Liver (tissue), 8 donors: ENCODE measurements at regions not wholly inside any gene's neighbourhood (a gene's known extent, or its start where the extent isn't known, plus 50 kb on each side); places are given as distances from the start of the nearest gene placed in this dataset.

ENCODE experiments used
- DNase-seq: peaks from one replicate; pipeline ENCODE4 v3.0.0-alpha.2; 2017; ENCODE audit warnings: low spot score
- H3K27ac ChIP-seq, 2 donors: one replicate each; pipeline ENCODE4 v1.7.0; 2013; ENCODE audit warnings: inconsistent platforms in 2 of 2, low read length in 2 of 2, control low read depth in 1 of 2, low read depth in 1 of 2, mild to moderate bottlenecking in 1 of 2
- H3K27me3 ChIP-seq, 4 donors: one replicate each; pipeline versions ENCODE4 v1.6.1 to v1.7.0; 2013; ENCODE audit warnings: low read length in 3 of 4, inconsistent platforms in 1 of 4, mild to moderate bottlenecking in 1 of 4, moderate library complexity in 1 of 4; ENCODE audit not compliant: control insufficient read depth in 4 of 4, insufficient read depth in 4 of 4
- H3K36me3 ChIP-seq, 4 donors: one replicate each; pipeline versions ENCODE4 v1.6.1 to v1.7.0; 2013; ENCODE audit warnings: low read length in 3 of 4, mild to moderate bottlenecking in 3 of 4, low read depth in 1 of 4, moderate library complexity in 1 of 4; ENCODE audit not compliant: control insufficient read depth in 4 of 4, insufficient read depth in 3 of 4
- H3K4me1 ChIP-seq, 4 donors: one replicate each; pipeline versions ENCODE4 v1.6.1 to v1.7.0; 2013; ENCODE audit warnings: low read length in 3 of 4, mild to moderate bottlenecking in 3 of 4, moderate library complexity in 1 of 4; ENCODE audit not compliant: control insufficient read depth in 4 of 4, insufficient read depth in 4 of 4
- H3K4me3 ChIP-seq, 3 donors: one replicate each; pipeline versions ENCODE4 v1.6.1 to v1.7.0; 2013; ENCODE audit warnings: low read length in 3 of 3, control low read depth in 1 of 3, low read depth in 1 of 3, mild to moderate bottlenecking in 1 of 3
- H3K9ac ChIP-seq, 2 donors: one replicate each; pipeline ENCODE4 v1.7.0; 2013; ENCODE audit warnings: low read length in 2 of 2, mild to moderate bottlenecking in 2 of 2, moderate library complexity in 2 of 2, control low read depth in 1 of 2, low read depth in 1 of 2
- H3K9me3 ChIP-seq, 4 donors: one replicate each; pipeline versions ENCODE4 v1.6.1 to v1.7.0; 2013; ENCODE audit warnings: low read length in 3 of 4; ENCODE audit not compliant: control insufficient read depth in 4 of 4
- ATF3 ChIP-seq: IDR thresholded peaks from 2 replicates; pipeline ENCODE4 v1.6.1; 2016; ENCODE audit warnings: antibody characterized with exemption
- EGR1 ChIP-seq, 2 donors: IDR thresholded peaks; 2 replicates each; pipeline ENCODE4 v1.6.1; 2016 to 2018; ENCODE audit warnings: antibody characterized with exemption in 2 of 2, low read depth in 2 of 2
- FOXA1 ChIP-seq: IDR thresholded peaks from 2 replicates; pipeline ENCODE4 v1.6.1; 2016; ENCODE audit warnings: antibody characterized with exemption
- FOXA2 ChIP-seq: IDR thresholded peaks from 2 replicates; pipeline ENCODE4 v1.6.1; 2016; ENCODE audit warnings: antibody characterized with exemption
- GABPA ChIP-seq, 2 donors: IDR thresholded peaks in 1 of 2; conservative IDR thresholded peaks in 1 of 2; 2 replicates each; pipeline ENCODE4 v1.6.1; 2016; ENCODE audit warnings: antibody characterized with exemption in 2 of 2, mild to moderate bottlenecking in 1 of 2, moderate library complexity in 1 of 2
- HNF4A ChIP-seq, 2 donors: conservative IDR thresholded peaks; 2 replicates each; pipeline ENCODE4 v1.6.1; 2016; ENCODE audit warnings: antibody characterized with exemption in 2 of 2, mild to moderate bottlenecking in 2 of 2
- HNF4G ChIP-seq: IDR thresholded peaks from 2 replicates; pipeline ENCODE4 v1.6.1; 2016; ENCODE audit warnings: antibody characterized with exemption
- NR2F2 ChIP-seq: IDR thresholded peaks from 2 replicates; pipeline ENCODE4 v1.6.1; 2016; ENCODE audit warnings: antibody characterized with exemption
- RAD21 ChIP-seq, 2 donors: IDR thresholded peaks; 2 replicates each; pipeline ENCODE4 v1.6.1; 2016; ENCODE audit warnings: antibody characterized with exemption in 2 of 2, mild to moderate bottlenecking in 2 of 2
- RXRA ChIP-seq, 2 donors: IDR thresholded peaks; 2 replicates each; pipeline ENCODE4 v1.6.1; 2017 to 2018; ENCODE audit warnings: antibody characterized with exemption in 2 of 2, mild to moderate bottlenecking in 1 of 2
- SP1 ChIP-seq: IDR thresholded peaks from 2 replicates; pipeline ENCODE4 v1.6.1; 2018; ENCODE audit warnings: antibody characterized with exemption, mild to moderate bottlenecking
- TAF1 ChIP-seq: conservative IDR thresholded peaks from 2 replicates; pipeline ENCODE4 v1.6.1; 2016; ENCODE audit warnings: antibody characterized with exemption, mild to moderate bottlenecking
- YY1 ChIP-seq: IDR thresholded peaks from 2 replicates; pipeline ENCODE4 v1.6.1; 2016; ENCODE audit warnings: antibody characterized with exemption, mild to moderate bottlenecking
- ZBTB33 ChIP-seq: IDR thresholded peaks from 2 replicates; pipeline ENCODE4 v1.6.1; 2016; ENCODE audit warnings: antibody characterized with exemption
- WGBS: extraction: QIAGEN DNeasy Blood & Tissue Kit; methylation state at CpG from one replicate; pipeline ENCODE4 v1.1.7; 2013; 5-methylcytosine and 5-hydroxymethylcytosine counted together
- TF ChIP-seq, protein P1 (sequence below): fragments of 150-350 bp; IDR thresholded peaks from 2 replicates; pipeline ENCODE4 v1.5.1; 2017; ENCODE audit warnings: improper control_type of control experiment, low read depth, low read length; ENCODE audit not compliant: missing input control
- donor health status: healthy.
- donor health status: healthy.
- donor health status: healthy.
- donor health status: healthy.
- donor health status: healthy.

GRCh38 chr6:108745664-108746336, 102.4 kb upstream of the ARMC2 start:
- no peak overlapping the region for H3K27ac ChIP-seq

DNA sequence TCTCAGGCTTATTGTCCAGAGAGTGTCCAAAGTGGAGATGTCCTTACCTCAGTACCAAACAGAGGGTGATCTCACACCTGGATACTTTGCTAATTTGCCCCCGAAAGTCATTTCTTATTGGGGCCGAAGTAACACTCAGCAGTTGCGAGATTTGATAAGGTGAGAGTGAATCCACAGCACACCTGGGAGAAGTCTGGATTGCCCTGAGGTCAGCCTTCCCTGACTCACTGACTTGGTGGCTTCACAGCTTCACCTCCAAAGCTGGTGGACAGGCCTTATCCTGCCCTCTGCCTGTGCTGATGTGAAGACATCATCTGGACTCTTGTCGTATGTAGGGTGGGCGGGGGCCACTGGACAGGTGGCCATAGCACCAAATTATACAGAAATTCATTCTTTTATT, 101.9 kb upstream of the ARMC2 start:
- no peak overlapping the region for H3K9ac ChIP-seq
- no peak overlapping the region for H3K27ac ChIP-seq
- no peak overlapping the region for H3K4me3 ChIP-seq
- TF ChIP-seq HNF4A (conservative IDR thresholded peaks at IDR 0.05) (no peak), SP1 (no peak), EGR1 (IDR thresholded peaks at IDR 0.05; ENCODE audit: low read depth in 2 of 2) (no peak), NR2F2 (no peak), HNF4G (no peak), GABPA (IDR thresholded peaks at IDR 0.05 in 1 of 2, conservative IDR thresholded peaks at IDR 0.05 in 1 of 2) (no peak), RXRA (IDR thresholded peaks at IDR 0.05) (no peak)
- TF ChIP-seq, protein P1, sequence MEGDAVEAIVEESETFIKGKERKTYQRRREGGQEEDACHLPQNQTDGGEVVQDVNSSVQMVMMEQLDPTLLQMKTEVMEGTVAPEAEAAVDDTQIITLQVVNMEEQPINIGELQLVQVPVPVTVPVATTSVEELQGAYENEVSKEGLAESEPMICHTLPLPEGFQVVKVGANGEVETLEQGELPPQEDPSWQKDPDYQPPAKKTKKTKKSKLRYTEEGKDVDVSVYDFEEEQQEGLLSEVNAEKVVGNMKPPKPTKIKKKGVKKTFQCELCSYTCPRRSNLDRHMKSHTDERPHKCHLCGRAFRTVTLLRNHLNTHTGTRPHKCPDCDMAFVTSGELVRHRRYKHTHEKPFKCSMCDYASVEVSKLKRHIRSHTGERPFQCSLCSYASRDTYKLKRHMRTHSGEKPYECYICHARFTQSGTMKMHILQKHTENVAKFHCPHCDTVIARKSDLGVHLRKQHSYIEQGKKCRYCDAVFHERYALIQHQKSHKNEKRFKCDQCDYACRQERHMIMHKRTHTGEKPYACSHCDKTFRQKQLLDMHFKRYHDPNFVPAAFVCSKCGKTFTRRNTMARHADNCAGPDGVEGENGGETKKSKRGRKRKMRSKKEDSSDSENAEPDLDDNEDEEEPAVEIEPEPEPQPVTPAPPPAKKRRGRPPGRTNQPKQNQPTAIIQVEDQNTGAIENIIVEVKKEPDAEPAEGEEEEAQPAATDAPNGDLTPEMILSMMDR = no peak
- H3K4me1 ChIP-seq = peaks cover 5 to 24% (median 16%) of the 10 kb centered on the region in 4 donors
- no peaks in the 10 kb centered on the region for H3K36me3 ChIP-seq
- no peaks in the 10 kb centered on the region for H3K27me3 ChIP-seq
- no peak for DNase-seq
- WGBS = 95% methylated on average over 5 of the region's 5 CpGs
- H3K9me3 ChIP-seq = no peaks in the 10 kb centered on the region

More at GRCh38 chr6:108745664-108746336, 102.4 kb upstream of the ARMC2 start:
- Histone ChIP-seq H3K36me3 (no peaks in the 10 kb centered on the region), H3K9ac (no peak overlapping the region), H3K4me3 (no peak overlapping the region), H3K27me3 (no peaks in the 10 kb centered on the region), H3K9me3 (no peaks in the 10 kb centered on the region), H3K4me1 (peaks cover 5 to 22% (median 16%) of the 10 kb centered on the region in 4 donors)
- 95% methylated on average over 2 of the region's 2 CpGs for WGBS
- TF ChIP-seq ZBTB33 = no peak
- no peak for TF ChIP-seq YY1
- TF ChIP-seq FOXA2 = no peak
- TF ChIP-seq TAF1 = no peak
- TF ChIP-seq RAD21 (IDR thresholded peaks at IDR 0.05) = no peak
- TF ChIP-seq ATF3 = no peak
- TF ChIP-seq RXRA (IDR thresholded peaks at IDR 0.05) = no peak
- no peak for TF ChIP-seq GABPA (IDR thresholded peaks at IDR 0.05 in 1 of 2, conservative IDR thresholded peaks at IDR 0.05 in 1 of 2)
- TF ChIP-seq FOXA1 = no peak
- no peak for TF ChIP-seq EGR1 (IDR thresholded peaks at IDR 0.05; ENCODE audit: low read depth in 2 of 2)
- TF ChIP-seq, protein P1 = no peak
- no peak for TF ChIP-seq HNF4A (conservative IDR thresholded peaks at IDR 0.05)
- DNase-seq = no peak
